ENCODE measurements at regions not wholly inside any gene's neighbourhood (a gene's known extent, or its start where the extent isn't known, plus 50 kb on each side); places are given as distances from the start of the nearest gene placed in this dataset.
A peak's percentile ranks its signal among the peaks of the same experiment; 100 is the strongest.

GRCh38 chr4:179751669-179752068, 2309.4 kb upstream of the AGA start:
- no peak for DNase-seq

- no peak for DNase-seq
Observed at GRCh38 chr4:179755322-179755721, 2313.1 kb upstream of the AGA start.

- DNase-seq = no peak
Observed at GRCh38 chr4:179757641-179758040, 2315.4 kb upstream of the AGA start.

- DNase-seq = no peak
Observed at GRCh38 chr4:179762840-179763239, 2320.6 kb upstream of the AGA start.

- DNase-seq = no peak
Observed at GRCh38 chr4:179766938-179767337, 2324.7 kb upstream of the AGA start.

- no peak for DNase-seq
Observed at GRCh38 chr4:179768996-179769395, 2326.8 kb upstream of the AGA start.

- DNase-seq = no peak
Observed at GRCh38 chr4:179797738-179798137, 2355.5 kb upstream of the AGA start.

- no peak for DNase-seq
Observed at GRCh38 chr4:179803857-179804256, 2361.6 kb upstream of the AGA start.

- no peak for DNase-seq
Observed at GRCh38 chr4:179804440-179804839, 2362.2 kb upstream of the AGA start.

- DNase-seq = no peak
Observed at GRCh38 chr4:179817317-179817716, 2375.1 kb upstream of the AGA start.

- DNase-seq = no peak
Observed at GRCh38 chr4:179823342-179823741, 2381.1 kb upstream of the AGA start.

- DNase-seq = no peak
Observed at GRCh38 chr4:179831274-179831673, 2389.0 kb upstream of the AGA start.

- DNase-seq = no peak
Observed at GRCh38 chr4:179836179-179837075, 2394.2 kb upstream of the AGA start.

GRCh38 chr4:179843370-179843769, 2399.8 kb upstream of the TENM3 start:
- no peak for DNase-seq

GRCh38 chr4:179855469-179855868, 2387.7 kb upstream of the TENM3 start:
- DNase-seq = no peak

GRCh38 chr4:179858221-179858620, 2385.0 kb upstream of the TENM3 start:
- no peak for DNase-seq

GRCh38 chr4:179867300-179867878, 2375.8 kb upstream of the TENM3 start:
- peak; percentile 0 for DNase-seq

- no peak for DNase-seq
Observed at GRCh38 chr4:179871726-179872125, 2371.5 kb upstream of the TENM3 start.

- DNase-seq = no peak
Observed at GRCh38 chr4:179872755-179873154, 2370.4 kb upstream of the TENM3 start.

- DNase-seq = no peak
Observed at GRCh38 chr4:179880756-179881155, 2362.4 kb upstream of the TENM3 start.

GRCh38 chr4:179894066-179894778, 2349.0 kb upstream of the TENM3 start:
- DNase-seq = no peak

- DNase-seq = no peak
Observed at GRCh38 chr4:179919587-179919986, 2323.6 kb upstream of the TENM3 start.

- no peak for DNase-seq
Observed at GRCh38 chr4:179927473-179927872, 2315.7 kb upstream of the TENM3 start.

GRCh38 chr4:179941911-179942310, 2301.3 kb upstream of the TENM3 start:
- no peak for DNase-seq

Data from activated T-cell treated with anti-CD3 and anti-CD28 coated beads for 4 hours (primary cell).